WTC11 (cell line): ENCODE measurements at regions not wholly inside any gene's neighbourhood (a gene's known extent, or its start where the extent isn't known, plus 50 kb on each side); places are given as distances from the start of the nearest gene placed in this dataset.

Source experiments
- ATAC-seq: fragments of 200-7000 bp; cut with Tn5 transposase; 2 replicates; pipeline ENCODE4 v1.10.0; 2021; ENCODE audit warnings: mild to moderate bottlenecking, moderate library complexity
- CTCF ChIA-PET: fragments of 300-600 bp; sonication (Branson Sonifier 250); formaldehyde crosslinking; loops from one replicate; lab custom pipeline; 2021; ENCODE audit warnings: antibody characterized with exemption; lab: Charles Lee
- POLR2A ChIA-PET: fragments of 350-600 bp; sonication (Branson Sonifier 250); formaldehyde crosslinking; loops from one replicate; lab custom pipeline; 2021; ENCODE audit warnings: antibody characterized with exemption; lab: Charles Lee
- DNase-seq: peaks from one replicate; pipeline ENCODE4 v3.0.0; 2021; ENCODE audit warnings: low spot score
- H3K27ac Mint-ChIP-seq: 2 replicates; pipeline ENCODE4 v1.8.0; 2021; ENCODE audit warnings: mixed read lengths
- H3K27me3 Mint-ChIP-seq: 2 replicates; pipeline ENCODE4 v1.8.0; 2021; ENCODE audit warnings: low read depth, mild to moderate bottlenecking, moderate library complexity, mixed read lengths
- H3K36me3 Mint-ChIP-seq: 2 replicates; pipeline ENCODE4 v1.8.0; 2021; ENCODE audit warnings: mixed read lengths
- H3K4me1 Mint-ChIP-seq: 2 replicates; pipeline ENCODE4 v1.8.0; 2022; ENCODE audit warnings: mixed read lengths
- H3K4me3 Mint-ChIP-seq: 2 replicates; pipeline ENCODE4 v1.8.0; 2021; ENCODE audit warnings: mild to moderate bottlenecking, moderate library complexity, mixed read lengths
- H3K9me3 Mint-ChIP-seq: 2 replicates; pipeline ENCODE4 v1.8.0; 2021; ENCODE audit warnings: mixed read lengths
- CBFB ChIP-seq: sonication (generic); formaldehyde crosslinking; IDR thresholded peaks from 2 replicates; pipeline ENCODE4 v1.8.1; 2022; ENCODE audit warnings: mild to moderate bottlenecking, low read depth, missing genetic modification reagents
- CREM ChIP-seq: sonication (generic); formaldehyde crosslinking; IDR thresholded peaks from 2 replicates; pipeline ENCODE4 v1.8.1; 2022; ENCODE audit warnings: mild to moderate bottlenecking, missing genetic modification reagents, moderate library complexity
- ELF4 ChIP-seq: sonication (generic); formaldehyde crosslinking; IDR thresholded peaks from 2 replicates; pipeline ENCODE4 v1.8.1; 2022; ENCODE audit warnings: low read depth, mild to moderate bottlenecking, moderate library complexity, missing genetic modification reagents
- EMX1 ChIP-seq: fragments of 250-450 bp; sonication (Bioruptor Pico); IDR thresholded peaks from 2 replicates; pipeline ENCODE4 v1.8.0; 2021; ENCODE audit warnings: mild to moderate bottlenecking
- FOXK1 ChIP-seq: sonication (generic); formaldehyde crosslinking; IDR thresholded peaks from 2 replicates; pipeline ENCODE4 v1.8.0; 2022; ENCODE audit warnings: mild to moderate bottlenecking, moderate library complexity, missing genetic modification reagents
- FOXP1 ChIP-seq: sonication (generic); formaldehyde crosslinking; IDR thresholded peaks from 2 replicates; pipeline ENCODE4 v1.8.0; 2022; ENCODE audit warnings: missing genetic modification reagents, mild to moderate bottlenecking, moderate library complexity, borderline replicate concordance
- GABPB1 ChIP-seq: sonication (generic); formaldehyde crosslinking; IDR thresholded peaks from 2 replicates; pipeline ENCODE4 v1.8.1; 2023; ENCODE audit warnings: mild to moderate bottlenecking, missing genetic modification reagents
- NFYB ChIP-seq: sonication (generic); formaldehyde crosslinking; conservative IDR thresholded peaks from 2 replicates; pipeline ENCODE4 v1.8.0; 2022; ENCODE audit warnings: low read depth, missing genetic modification reagents
- NR3C1 ChIP-seq: sonication (generic); formaldehyde crosslinking; conservative IDR thresholded peaks from 2 replicates; pipeline ENCODE4 v1.8.1; 2023; ENCODE audit warnings: low read depth, mild to moderate bottlenecking, missing genetic modification reagents
- RELA ChIP-seq: sonication (generic); formaldehyde crosslinking; IDR thresholded peaks from 2 replicates; pipeline ENCODE4 v1.8.1; 2022; ENCODE audit warnings: missing genetic modification reagents, mild to moderate bottlenecking, borderline replicate concordance
- SOX15 ChIP-seq: fragments of 250-450 bp; sonication (Bioruptor Pico); IDR thresholded peaks from 2 replicates; pipeline ENCODE4 v1.9.0; 2021; ENCODE audit warnings: mild to moderate bottlenecking
- TEAD1 ChIP-seq: sonication (generic); formaldehyde crosslinking; IDR thresholded peaks from 2 replicates; pipeline ENCODE4 v1.8.0; 2022; ENCODE audit warnings: mild to moderate bottlenecking, missing genetic modification reagents
- ZNF138 ChIP-seq: sonication (generic); formaldehyde crosslinking; conservative IDR thresholded peaks from 2 replicates; pipeline ENCODE4 v1.8.1; 2022; ENCODE audit warnings: mild to moderate bottlenecking, moderate library complexity, missing genetic modification reagents
- ZNF317 ChIP-seq: sonication (generic); formaldehyde crosslinking; IDR thresholded peaks from 2 replicates; pipeline ENCODE4 v1.8.1; 2023; ENCODE audit warnings: low read depth, mild to moderate bottlenecking, moderate library complexity, missing genetic modification reagents, borderline replicate concordance
- TF ChIP-seq, protein P1 (sequence below): fragments of 250-450 bp; sonication (Bioruptor Pico); IDR thresholded peaks from 2 replicates; pipeline ENCODE4 v1.9.0; 2021; ENCODE audit warnings: mild to moderate bottlenecking, borderline replicate concordance
- TF ChIP-seq, protein P2 (sequence below): sonication (generic); formaldehyde crosslinking; IDR thresholded peaks from 2 replicates; pipeline ENCODE4 v1.8.1; 2023; ENCODE audit warnings: mild to moderate bottlenecking, missing genetic modification reagents, moderate library complexity
- TF ChIP-seq, protein P3 (sequence below): fragments of 250-450 bp; sonication (Bioruptor Pico); IDR thresholded peaks from 2 replicates; pipeline ENCODE4 v1.9.0; 2021; ENCODE audit warnings: moderate library complexity, mild to moderate bottlenecking, inconsistent platforms, borderline replicate concordance
- TF ChIP-seq, protein P4 (sequence below): sonication (generic); formaldehyde crosslinking; IDR thresholded peaks from 2 replicates; pipeline ENCODE4 v1.8.0; 2022; ENCODE audit warnings: mild to moderate bottlenecking, missing genetic modification reagents
- TF ChIP-seq, protein P5 (sequence below): sonication (generic); formaldehyde crosslinking; IDR thresholded peaks from 2 replicates; pipeline ENCODE4 v1.8.1; 2023; ENCODE audit warnings: mild to moderate bottlenecking, moderate library complexity, missing genetic modification reagents

DNA sequence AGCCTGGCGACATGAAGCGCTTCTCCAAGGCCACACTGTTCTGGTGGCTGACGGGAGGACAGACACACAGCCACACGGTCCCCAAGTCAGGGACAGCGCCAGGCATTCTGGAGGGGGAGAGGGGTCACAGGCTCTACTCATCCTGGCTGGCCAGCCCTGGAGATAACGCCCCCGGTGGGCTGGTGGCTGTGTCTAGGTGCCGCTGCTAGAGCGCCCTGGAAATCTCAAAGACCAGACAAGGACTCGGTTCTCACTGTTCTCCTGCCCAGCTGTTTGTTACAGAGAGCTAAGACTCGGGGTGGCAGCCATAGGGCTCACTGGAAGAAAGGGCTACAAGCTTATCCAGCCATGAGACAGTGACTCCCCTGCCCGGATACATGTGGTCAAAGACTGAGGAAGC, 72.0 kb downstream of the KCNF1 start:
- H3K27ac Mint-ChIP-seq, result no peak overlapping the region
- ChIA-PET POLR2A (no interaction called here), CTCF (interaction anchor here (1.0 to 2.4 kb wide), 3 partner anchors 9 to 141 kb away, joined by 3 to 6 read pairs (median 3); no protein-coding TSS in a partner anchor)
- ATAC-seq, result peak; percentile 16; the same call in 1 of the 2 replicates
- H3K36me3 Mint-ChIP-seq, result no peaks in the 10 kb centered on the region
- DNase-seq, result no peak
- no peak overlapping the region for H3K4me3 Mint-ChIP-seq
- no peaks in the 10 kb centered on the region for H3K9me3 Mint-ChIP-seq
- TF ChIP-seq, protein P1, sequence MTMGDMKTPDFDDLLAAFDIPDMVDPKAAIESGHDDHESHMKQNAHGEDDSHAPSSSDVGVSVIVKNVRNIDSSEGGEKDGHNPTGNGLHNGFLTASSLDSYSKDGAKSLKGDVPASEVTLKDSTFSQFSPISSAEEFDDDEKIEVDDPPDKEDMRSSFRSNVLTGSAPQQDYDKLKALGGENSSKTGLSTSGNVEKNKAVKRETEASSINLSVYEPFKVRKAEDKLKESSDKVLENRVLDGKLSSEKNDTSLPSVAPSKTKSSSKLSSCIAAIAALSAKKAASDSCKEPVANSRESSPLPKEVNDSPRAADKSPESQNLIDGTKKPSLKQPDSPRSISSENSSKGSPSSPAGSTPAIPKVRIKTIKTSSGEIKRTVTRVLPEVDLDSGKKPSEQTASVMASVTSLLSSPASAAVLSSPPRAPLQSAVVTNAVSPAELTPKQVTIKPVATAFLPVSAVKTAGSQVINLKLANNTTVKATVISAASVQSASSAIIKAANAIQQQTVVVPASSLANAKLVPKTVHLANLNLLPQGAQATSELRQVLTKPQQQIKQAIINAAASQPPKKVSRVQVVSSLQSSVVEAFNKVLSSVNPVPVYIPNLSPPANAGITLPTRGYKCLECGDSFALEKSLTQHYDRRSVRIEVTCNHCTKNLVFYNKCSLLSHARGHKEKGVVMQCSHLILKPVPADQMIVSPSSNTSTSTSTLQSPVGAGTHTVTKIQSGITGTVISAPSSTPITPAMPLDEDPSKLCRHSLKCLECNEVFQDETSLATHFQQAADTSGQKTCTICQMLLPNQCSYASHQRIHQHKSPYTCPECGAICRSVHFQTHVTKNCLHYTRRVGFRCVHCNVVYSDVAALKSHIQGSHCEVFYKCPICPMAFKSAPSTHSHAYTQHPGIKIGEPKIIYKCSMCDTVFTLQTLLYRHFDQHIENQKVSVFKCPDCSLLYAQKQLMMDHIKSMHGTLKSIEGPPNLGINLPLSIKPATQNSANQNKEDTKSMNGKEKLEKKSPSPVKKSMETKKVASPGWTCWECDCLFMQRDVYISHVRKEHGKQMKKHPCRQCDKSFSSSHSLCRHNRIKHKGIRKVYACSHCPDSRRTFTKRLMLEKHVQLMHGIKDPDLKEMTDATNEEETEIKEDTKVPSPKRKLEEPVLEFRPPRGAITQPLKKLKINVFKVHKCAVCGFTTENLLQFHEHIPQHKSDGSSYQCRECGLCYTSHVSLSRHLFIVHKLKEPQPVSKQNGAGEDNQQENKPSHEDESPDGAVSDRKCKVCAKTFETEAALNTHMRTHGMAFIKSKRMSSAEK (CRISPR knock-in tag), result no peak
- TF ChIP-seq, protein P2, sequence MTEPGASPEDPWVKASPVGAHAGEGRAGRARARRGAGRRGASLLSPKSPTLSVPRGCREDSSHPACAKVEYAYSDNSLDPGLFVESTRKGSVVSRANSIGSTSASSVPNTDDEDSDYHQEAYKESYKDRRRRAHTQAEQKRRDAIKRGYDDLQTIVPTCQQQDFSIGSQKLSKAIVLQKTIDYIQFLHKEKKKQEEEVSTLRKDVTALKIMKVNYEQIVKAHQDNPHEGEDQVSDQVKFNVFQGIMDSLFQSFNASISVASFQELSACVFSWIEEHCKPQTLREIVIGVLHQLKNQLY, result no peak
- TF ChIP-seq, protein P3, sequence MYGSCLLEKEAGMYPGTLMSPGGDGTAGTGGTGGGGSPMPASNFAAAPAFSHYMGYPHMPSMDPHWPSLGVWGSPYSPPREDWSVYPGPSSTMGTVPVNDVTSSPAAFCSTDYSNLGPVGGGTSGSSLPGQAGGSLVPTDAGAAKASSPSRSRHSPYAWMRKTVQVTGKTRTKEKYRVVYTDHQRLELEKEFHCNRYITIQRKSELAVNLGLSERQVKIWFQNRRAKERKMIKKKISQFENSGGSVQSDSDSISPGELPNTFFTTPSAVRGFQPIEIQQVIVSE (CRISPR knock-in tag), result no peak
- TF ChIP-seq TEAD1 (no peak), RELA (no peak), NR3C1 (no peak), CBFB (CRISPR knock-in tag) (no peak), EMX1 (CRISPR knock-in tag) (no peak), ZNF317 (CRISPR knock-in tag) (no peak), ELF4 (CRISPR knock-in tag) (no peak), FOXK1 (no peak), NFYB (CRISPR knock-in tag) (no peak), GABPB1 (no peak), FOXP1 (CRISPR knock-in tag) (no peak), SOX15 (CRISPR knock-in tag) (no peak), CREM (CRISPR knock-in tag) (no peak), ZNF138 (CRISPR knock-in tag) (no peak)
- TF ChIP-seq, protein P4, sequence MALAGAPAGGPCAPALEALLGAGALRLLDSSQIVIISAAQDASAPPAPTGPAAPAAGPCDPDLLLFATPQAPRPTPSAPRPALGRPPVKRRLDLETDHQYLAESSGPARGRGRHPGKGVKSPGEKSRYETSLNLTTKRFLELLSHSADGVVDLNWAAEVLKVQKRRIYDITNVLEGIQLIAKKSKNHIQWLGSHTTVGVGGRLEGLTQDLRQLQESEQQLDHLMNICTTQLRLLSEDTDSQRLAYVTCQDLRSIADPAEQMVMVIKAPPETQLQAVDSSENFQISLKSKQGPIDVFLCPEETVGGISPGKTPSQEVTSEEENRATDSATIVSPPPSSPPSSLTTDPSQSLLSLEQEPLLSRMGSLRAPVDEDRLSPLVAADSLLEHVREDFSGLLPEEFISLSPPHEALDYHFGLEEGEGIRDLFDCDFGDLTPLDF, result no peak
- TF ChIP-seq, protein P5, sequence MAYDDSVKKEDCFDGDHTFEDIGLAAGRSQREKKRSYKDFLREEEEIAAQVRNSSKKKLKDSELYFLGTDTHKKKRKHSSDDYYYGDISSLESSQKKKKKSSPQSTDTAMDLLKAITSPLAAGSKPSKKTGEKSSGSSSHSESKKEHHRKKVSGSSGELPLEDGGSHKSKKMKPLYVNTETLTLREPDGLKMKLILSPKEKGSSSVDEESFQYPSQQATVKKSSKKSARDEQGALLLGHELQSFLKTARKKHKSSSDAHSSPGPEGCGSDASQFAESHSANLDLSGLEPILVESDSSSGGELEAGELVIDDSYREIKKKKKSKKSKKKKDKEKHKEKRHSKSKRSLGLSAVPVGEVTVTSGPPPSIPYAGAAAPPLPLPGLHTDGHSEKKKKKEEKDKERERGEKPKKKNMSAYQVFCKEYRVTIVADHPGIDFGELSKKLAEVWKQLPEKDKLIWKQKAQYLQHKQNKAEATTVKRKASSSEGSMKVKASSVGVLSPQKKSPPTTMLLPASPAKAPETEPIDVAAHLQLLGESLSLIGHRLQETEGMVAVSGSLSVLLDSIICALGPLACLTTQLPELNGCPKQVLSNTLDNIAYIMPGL (CRISPR knock-in tag), result no peak
- no peaks in the 10 kb centered on the region for H3K4me1 Mint-ChIP-seq
- no peaks in the 10 kb centered on the region for H3K27me3 Mint-ChIP-seq
